Neural progenitor cell (in vitro differentiated cells): ENCODE measurements at regions not wholly inside any gene's neighbourhood (a gene's known extent, or its start where the extent isn't known, plus 50 kb on each side); places are given as distances from the start of the nearest gene placed in this dataset.

Source experiments
- DNase-seq: peaks from one replicate; pipeline ENCODE4 v3.0.0-alpha.2; 2016; ENCODE audit warnings: low spot score
- H2AFZ ChIP-seq: fragments of 200-600 bp; sonication (generic); replicated peaks from 2 replicates; pipeline ENCODE4 v1.6.1; 2016; ENCODE audit warnings: antibody characterized with exemption
- H3F3A ChIP-seq: fragments of 200-600 bp; sonication (generic); 2 replicates; pipeline ENCODE4 v1.6.1; 2016; ENCODE audit warnings: antibody characterized with exemption, low read depth
- H3K27ac ChIP-seq: fragments of 200-600 bp; sonication (generic); 2 replicates; pipeline ENCODE4 v1.5.1; 2016; ENCODE audit warnings: mild to moderate bottlenecking
- H3K27me3 ChIP-seq: fragments of 200-600 bp; sonication (generic); 2 replicates; pipeline ENCODE4 v1.6.1; 2016; ENCODE audit warnings: mild to moderate bottlenecking, moderate library complexity
- H3K36me3 ChIP-seq: fragments of 200-600 bp; sonication (generic); 2 replicates; pipeline ENCODE4 v1.5.1; 2016
- H3K4me1 ChIP-seq: fragments of 200-600 bp; sonication (generic); 2 replicates; pipeline ENCODE4 v1.6.1; 2016; ENCODE audit warnings: mixed run types
- H3K4me2 ChIP-seq: fragments of 200-600 bp; sonication (generic); 2 replicates; pipeline ENCODE4 v1.6.1; 2016
- H3K4me3 ChIP-seq: fragments of 200-600 bp; sonication (generic); 2 replicates; pipeline ENCODE4 v1.5.1; 2016
- H3K79me2 ChIP-seq: fragments of 200-600 bp; sonication (generic); 2 replicates; pipeline ENCODE4 v1.6.1; 2016; ENCODE audit warnings: low read depth
- H3K9ac ChIP-seq: fragments of 200-600 bp; sonication (generic); 2 replicates; pipeline ENCODE4 v1.6.1; 2016
- H3K9me3 ChIP-seq: fragments of 200-600 bp; sonication (generic); 2 replicates; pipeline ENCODE4 v1.5.1; 2016; ENCODE audit warnings: low read depth
- H4K20me1 ChIP-seq: fragments of 200-600 bp; sonication (generic); 2 replicates; pipeline ENCODE4 v1.6.1; 2016; ENCODE audit warnings: low read depth
- H3K27ac Mint-ChIP-seq: 3 replicates; pipeline ENCODE4 v1.8.0; 2021; ENCODE audit warnings: mixed read lengths
- H3K27me3 Mint-ChIP-seq: 2 replicates; pipeline ENCODE4 v1.8.0; 2022; ENCODE audit warnings: low read depth, mild to moderate bottlenecking, inconsistent platforms, moderate library complexity, mixed read lengths; ENCODE audit not compliant: insufficient read depth
- H3K36me3 Mint-ChIP-seq: 3 replicates; pipeline ENCODE4 v1.8.0; 2021; ENCODE audit warnings: mixed read lengths
- H3K4me1 Mint-ChIP-seq: 3 replicates; pipeline ENCODE4 v1.8.0; 2021; ENCODE audit warnings: mixed read lengths
- H3K4me3 Mint-ChIP-seq: 3 replicates; pipeline ENCODE4 v1.8.0; 2021; ENCODE audit warnings: mild to moderate bottlenecking, moderate library complexity, mixed read lengths
- H3K9me3 Mint-ChIP-seq: 3 replicates; pipeline ENCODE4 v1.8.0; 2020; ENCODE audit warnings: mixed read lengths
- EZH2 ChIP-seq: fragments of 200-600 bp; sonication (generic); IDR thresholded peaks from 2 replicates; pipeline ENCODE4 v1.6.1; 2017; ENCODE audit warnings: antibody characterized with exemption, mild to moderate bottlenecking, moderate library complexity
- EZH2phosphoT487 ChIP-seq: fragments of 200-600 bp; sonication (generic); IDR thresholded peaks from 2 replicates; pipeline ENCODE4 v1.6.1; 2017; ENCODE audit warnings: antibody characterized with exemption
- TF ChIP-seq, protein P1 (sequence below): fragments of 200-600 bp; sonication (generic); IDR thresholded peaks from 2 replicates; pipeline ENCODE4 v1.5.1; 2017; ENCODE audit warnings: antibody characterized with exemption, mild to moderate bottlenecking

DNA sequence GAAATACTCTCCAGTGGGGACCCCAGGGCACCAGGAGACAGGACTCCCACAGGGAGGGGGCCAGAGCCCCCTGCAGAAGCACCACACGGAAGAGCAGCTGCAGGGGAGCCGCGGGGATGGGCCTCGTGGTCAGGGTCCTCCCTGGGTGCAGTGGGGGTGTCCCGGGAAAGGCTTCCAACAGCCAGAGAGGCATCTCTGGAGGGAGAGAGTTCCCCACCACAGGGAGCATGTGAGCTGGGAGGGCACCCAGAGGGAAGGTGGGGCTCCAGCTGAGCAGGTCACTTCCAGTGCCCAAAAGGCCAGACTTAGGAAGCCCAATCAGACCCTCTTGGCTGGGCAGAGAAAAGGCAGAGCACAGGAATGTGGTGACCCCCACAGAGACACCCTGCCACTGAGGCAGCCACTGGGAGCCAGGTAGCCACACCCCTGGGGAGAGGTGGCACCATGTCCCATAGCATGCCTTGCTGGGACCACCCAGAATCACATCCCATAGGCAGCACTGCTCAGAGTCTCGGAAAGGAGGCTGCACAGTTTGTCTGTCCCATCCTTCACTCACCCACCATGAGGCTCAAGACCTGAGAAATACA is 49.9 kb upstream of the LMO1 start:
- H3K27ac Mint-ChIP-seq, result no peak overlapping the region
- H4K20me1 ChIP-seq, result peaks cover 12% of the 10 kb centered on the region
- no peaks in the 10 kb centered on the region for H3K36me3 Mint-ChIP-seq
- no peak overlapping the region for H2AFZ ChIP-seq
- TF ChIP-seq EZH2phosphoT487 (no peak), EZH2 (no peak)
- TF ChIP-seq, protein P1, sequence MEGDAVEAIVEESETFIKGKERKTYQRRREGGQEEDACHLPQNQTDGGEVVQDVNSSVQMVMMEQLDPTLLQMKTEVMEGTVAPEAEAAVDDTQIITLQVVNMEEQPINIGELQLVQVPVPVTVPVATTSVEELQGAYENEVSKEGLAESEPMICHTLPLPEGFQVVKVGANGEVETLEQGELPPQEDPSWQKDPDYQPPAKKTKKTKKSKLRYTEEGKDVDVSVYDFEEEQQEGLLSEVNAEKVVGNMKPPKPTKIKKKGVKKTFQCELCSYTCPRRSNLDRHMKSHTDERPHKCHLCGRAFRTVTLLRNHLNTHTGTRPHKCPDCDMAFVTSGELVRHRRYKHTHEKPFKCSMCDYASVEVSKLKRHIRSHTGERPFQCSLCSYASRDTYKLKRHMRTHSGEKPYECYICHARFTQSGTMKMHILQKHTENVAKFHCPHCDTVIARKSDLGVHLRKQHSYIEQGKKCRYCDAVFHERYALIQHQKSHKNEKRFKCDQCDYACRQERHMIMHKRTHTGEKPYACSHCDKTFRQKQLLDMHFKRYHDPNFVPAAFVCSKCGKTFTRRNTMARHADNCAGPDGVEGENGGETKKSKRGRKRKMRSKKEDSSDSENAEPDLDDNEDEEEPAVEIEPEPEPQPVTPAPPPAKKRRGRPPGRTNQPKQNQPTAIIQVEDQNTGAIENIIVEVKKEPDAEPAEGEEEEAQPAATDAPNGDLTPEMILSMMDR, result no peak
- peaks cover 9% of the 10 kb centered on the region for H3K27me3 ChIP-seq
- H3K4me1 Mint-ChIP-seq, result peaks cover 36% of the 10 kb centered on the region
- peaks cover 16% of the 10 kb centered on the region for H3F3A ChIP-seq
- no peak overlapping the region for H3K27ac ChIP-seq
- no peak overlapping the region for H3K9ac ChIP-seq
- peaks cover 32% of the 10 kb centered on the region for H3K4me1 ChIP-seq
- H3K9me3 Mint-ChIP-seq, result no peaks in the 10 kb centered on the region
- H3K27me3 Mint-ChIP-seq, result peaks cover 17% of the 10 kb centered on the region
- H3K79me2 ChIP-seq, result no peaks in the 10 kb centered on the region
- no peak overlapping the region for H3K4me3 ChIP-seq
- peak overlapping the region; percentile 67 for H3K4me2 ChIP-seq
- H3K4me3 Mint-ChIP-seq, result no peak overlapping the region
- no peaks in the 10 kb centered on the region for H3K36me3 ChIP-seq
- no peak for DNase-seq
- H3K9me3 ChIP-seq, result no peaks in the 10 kb centered on the region
